PC-3 (cell line): ENCODE measurements at regions not wholly inside any gene's neighbourhood (a gene's known extent, or its start where the extent isn't known, plus 50 kb on each side); places are given as distances from the start of the nearest gene placed in this dataset.

Source experiments
- ATAC-seq: fragments of 200-7000 bp; cut with Tn5 transposase; 2 replicates; pipeline ENCODE4 v1.9.1; 2020; ENCODE audit warnings: mild to moderate bottlenecking, moderate library complexity
- BruUV-seq: library from RNA; stranded (reverse); fragments of 400-500 nt; replicated peaks from 2 replicates; lab custom pipeline; 2021; lab: Mats Ljungman, UMichigan
- CTCF ChIA-PET: fragments of 300-600 bp; sonication (Branson Sonifier 250); formaldehyde crosslinking; loops from one replicate; lab custom pipeline; 2022; ENCODE audit warnings: antibody characterized with exemption; lab: Charles Lee
- POLR2A ChIA-PET: fragments of 300-600 bp; sonication (Branson Sonifier 250); formaldehyde crosslinking; loops from one replicate; lab custom pipeline; 2022; ENCODE audit warnings: antibody characterized with exemption; ENCODE audit not compliant: unreplicated experiment; lab: Charles Lee
- DNase-seq: peaks from one replicate; pipeline ENCODE4 v3.0.0-alpha.2; 2015
- H2AFZ ChIP-seq: fragments of 300-600 bp; sonication (generic); 2 replicates; pipeline ENCODE4 v1.6.0; 2016; ENCODE audit warnings: antibody characterized with exemption, low read length
- H3F3A ChIP-seq: fragments of 300-600 bp; sonication (generic); one replicate; pipeline ENCODE4 v1.6.0; 2017; ENCODE audit warnings: antibody characterized with exemption, low read length, control low read depth, mild to moderate bottlenecking; ENCODE audit not compliant: unreplicated experiment
- H3K27ac ChIP-seq: fragments of 300-600 bp; sonication (generic); 2 replicates; pipeline ENCODE4 v1.5.1; 2016; ENCODE audit warnings: mild to moderate bottlenecking, low read length
- H3K27me3 ChIP-seq: fragments of 300-600 bp; sonication (generic); 2 replicates; pipeline ENCODE4 v1.6.1; 2016; ENCODE audit warnings: low read length, mixed read lengths
- H3K36me3 ChIP-seq: fragments of 300-600 bp; sonication (generic); 2 replicates; pipeline ENCODE4 v1.6.1; 2016; ENCODE audit warnings: low read depth, mixed run types, low read length, mixed read lengths
- H3K4me1 ChIP-seq: fragments of 300-600 bp; sonication (generic); 2 replicates; pipeline ENCODE4 v1.5.1; 2016; ENCODE audit warnings: low read length; ENCODE audit not compliant: insufficient read depth
- H3K4me2 ChIP-seq: fragments of 300-600 bp; sonication (generic); 2 replicates; pipeline ENCODE4 v1.6.0; 2016; ENCODE audit warnings: low read length
- H3K4me3 ChIP-seq: fragments of 300-600 bp; sonication (generic); 2 replicates; pipeline ENCODE4 v1.5.1; 2016; ENCODE audit warnings: mild to moderate bottlenecking, low read length, mixed read lengths
- H3K79me2 ChIP-seq: fragments of 300-600 bp; sonication (generic); 2 replicates; pipeline ENCODE4 v1.6.1; 2017; ENCODE audit warnings: low read length, mixed read lengths
- H3K9ac ChIP-seq: fragments of 300-600 bp; sonication (generic); 2 replicates; pipeline ENCODE4 v1.6.0; 2016; ENCODE audit warnings: mild to moderate bottlenecking, low read length
- H3K9me2 ChIP-seq: fragments of 300-600 bp; sonication (generic); replicated peaks from 2 replicates; pipeline ENCODE4 v1.6.1; 2016; ENCODE audit warnings: mixed run types, low read length, mixed read lengths
- H3K9me3 ChIP-seq: fragments of 300-600 bp; sonication (generic); 2 replicates; pipeline ENCODE4 v1.6.1; 2016; ENCODE audit warnings: low read length, mixed read lengths
- H4K20me1 ChIP-seq: fragments of 300-600 bp; sonication (generic); 2 replicates; pipeline ENCODE4 v1.6.1; 2016; ENCODE audit warnings: low read length, mixed read lengths
- EZH2 ChIP-seq: fragments of 300-600 bp; sonication (generic); IDR thresholded peaks from one replicate; pipeline ENCODE4 v1.6.1; 2017; ENCODE audit warnings: antibody characterized with exemption, mild to moderate bottlenecking, low read length; ENCODE audit not compliant: unreplicated experiment
- EZH2phosphoT487 ChIP-seq: fragments of 300-600 bp; sonication (generic); IDR thresholded peaks from 2 replicates; pipeline ENCODE4 v1.6.1; 2018; ENCODE audit warnings: mild to moderate bottlenecking, antibody characterized with exemption, low read length, borderline replicate concordance
- intact Hi-C: fragments of 100-400 bp; cut with micrococcal nuclease; formaldehyde crosslinking; loops from 2 replicates; pipeline ENCODE4 v1.9.0; 2023
- TF ChIP-seq, protein P1 (sequence below): fragments of 300-600 bp; sonication (generic); conservative IDR thresholded peaks from 2 replicates; pipeline ENCODE4 v1.5.1; 2017; ENCODE audit warnings: antibody characterized with exemption, low read depth, mild to moderate bottlenecking, low read length

DNA sequence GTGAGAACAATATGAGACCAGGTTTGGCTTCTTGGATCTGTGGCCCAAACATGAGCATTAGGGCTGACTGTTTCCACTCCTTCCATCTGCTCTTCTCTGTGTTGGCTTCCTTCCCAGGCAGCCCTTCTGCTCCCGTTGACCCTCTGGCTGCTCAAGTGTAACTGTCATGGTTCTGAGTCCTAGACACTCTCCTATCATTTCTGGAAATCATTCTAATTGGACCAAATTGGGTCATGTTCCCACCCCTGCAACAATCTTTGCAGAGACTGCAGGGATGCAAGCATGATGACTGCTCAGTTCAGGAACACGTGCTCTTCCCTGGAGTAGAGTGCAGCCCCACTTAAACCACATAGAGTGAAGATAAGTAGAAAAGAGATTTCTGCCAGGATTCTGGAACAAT, 741.4 kb downstream of the TAF11L14 start:
- H3K4me2 ChIP-seq: no peak overlapping the region
- no peak overlapping the region for H2AFZ ChIP-seq
- no peaks in the 10 kb centered on the region for H3K4me1 ChIP-seq
- no peak overlapping the region for H3K9ac ChIP-seq
- H3K27me3 ChIP-seq: peaks cover 30% of the 10 kb centered on the region
- H3K79me2 ChIP-seq: no peaks in the 10 kb centered on the region
- BruUV-seq: no TSS peak
- H3K9me2 ChIP-seq: no peaks in the 10 kb centered on the region
- TF ChIP-seq, protein P1, sequence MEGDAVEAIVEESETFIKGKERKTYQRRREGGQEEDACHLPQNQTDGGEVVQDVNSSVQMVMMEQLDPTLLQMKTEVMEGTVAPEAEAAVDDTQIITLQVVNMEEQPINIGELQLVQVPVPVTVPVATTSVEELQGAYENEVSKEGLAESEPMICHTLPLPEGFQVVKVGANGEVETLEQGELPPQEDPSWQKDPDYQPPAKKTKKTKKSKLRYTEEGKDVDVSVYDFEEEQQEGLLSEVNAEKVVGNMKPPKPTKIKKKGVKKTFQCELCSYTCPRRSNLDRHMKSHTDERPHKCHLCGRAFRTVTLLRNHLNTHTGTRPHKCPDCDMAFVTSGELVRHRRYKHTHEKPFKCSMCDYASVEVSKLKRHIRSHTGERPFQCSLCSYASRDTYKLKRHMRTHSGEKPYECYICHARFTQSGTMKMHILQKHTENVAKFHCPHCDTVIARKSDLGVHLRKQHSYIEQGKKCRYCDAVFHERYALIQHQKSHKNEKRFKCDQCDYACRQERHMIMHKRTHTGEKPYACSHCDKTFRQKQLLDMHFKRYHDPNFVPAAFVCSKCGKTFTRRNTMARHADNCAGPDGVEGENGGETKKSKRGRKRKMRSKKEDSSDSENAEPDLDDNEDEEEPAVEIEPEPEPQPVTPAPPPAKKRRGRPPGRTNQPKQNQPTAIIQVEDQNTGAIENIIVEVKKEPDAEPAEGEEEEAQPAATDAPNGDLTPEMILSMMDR: no peak
- TF ChIP-seq EZH2: no peak
- TF ChIP-seq EZH2phosphoT487: no peak
- no peak for ATAC-seq
- H4K20me1 ChIP-seq: no peaks in the 10 kb centered on the region
- ChIA-PET CTCF (no interaction called here), POLR2A (no interaction called here)
- H3F3A ChIP-seq: no peaks in the 10 kb centered on the region
- DNase-seq: no peak
- no peak overlapping the region for H3K27ac ChIP-seq
- no peaks in the 10 kb centered on the region for H3K9me3 ChIP-seq
- H3K4me3 ChIP-seq: no peak overlapping the region
- intact Hi-C loops: no loop called here
- H3K36me3 ChIP-seq: no peaks in the 10 kb centered on the region

DNA sequence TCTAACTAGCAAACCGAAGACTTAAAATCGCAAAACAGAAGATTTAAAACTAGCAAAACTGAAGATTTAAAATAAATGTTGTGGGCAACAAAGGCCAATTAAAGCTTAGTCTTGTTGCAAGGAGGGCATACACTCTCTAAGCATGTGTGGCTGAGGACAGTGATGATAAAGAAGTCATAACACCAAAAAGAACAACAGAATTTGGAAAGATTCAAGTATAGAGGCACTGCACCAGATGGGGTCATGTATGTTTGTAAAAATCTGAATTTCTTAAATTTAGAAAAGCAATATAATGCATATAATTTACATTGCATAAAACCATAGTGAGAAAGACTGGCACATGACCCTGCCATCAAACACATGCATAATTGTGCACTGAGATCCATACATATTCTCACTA, 743.8 kb downstream of the TAF11L14 start:
- Histone ChIP-seq H3K27ac (no peak overlapping the region), H3K9me2 (no peaks in the 10 kb centered on the region), H3K4me3 (no peak overlapping the region), H3K79me2 (no peaks in the 10 kb centered on the region), H4K20me1 (no peaks in the 10 kb centered on the region), H2AFZ (no peak overlapping the region), H3F3A (no peaks in the 10 kb centered on the region), H3K36me3 (no peaks in the 10 kb centered on the region), H3K4me1 (no peaks in the 10 kb centered on the region), H3K9ac (no peak overlapping the region), H3K9me3 (no peaks in the 10 kb centered on the region), H3K27me3 (peaks cover 20% of the 10 kb centered on the region), H3K4me2 (no peak overlapping the region)
- DNase-seq: no peak
- CTCF ChIA-PET: no interaction called here
- POLR2A ChIA-PET: no interaction called here
- TF ChIP-seq EZH2 (no peak), EZH2phosphoT487 (no peak)
- TF ChIP-seq, protein P1: no peak
- no peak for ATAC-seq
- intact Hi-C loops: no loop called here
- no TSS peak for BruUV-seq

DNA sequence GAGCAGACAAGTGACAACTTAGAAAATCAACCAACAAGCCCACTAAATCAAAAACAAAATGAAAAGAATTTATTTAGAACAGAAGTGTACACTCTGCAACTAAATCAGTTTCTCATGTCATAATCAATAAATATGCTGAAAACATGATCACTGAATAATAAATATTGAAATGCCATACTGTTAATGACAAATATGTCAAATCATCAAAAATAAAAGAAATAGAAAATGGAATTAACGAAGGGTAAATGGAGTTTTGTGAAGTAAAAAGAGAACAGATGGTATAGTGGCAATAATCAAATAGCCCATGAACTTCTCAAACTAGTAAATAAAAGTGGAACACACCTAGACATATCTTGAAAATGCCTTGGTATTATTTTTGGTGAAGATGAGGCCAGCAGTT, 744.9 kb downstream of the TAF11L14 start:
- H3K4me2 ChIP-seq: no peak overlapping the region
- peaks cover 20% of the 10 kb centered on the region for H3K27me3 ChIP-seq
- ChIA-PET POLR2A (no interaction called here), CTCF (no interaction called here)
- H4K20me1 ChIP-seq: no peaks in the 10 kb centered on the region
- no peak for ATAC-seq
- no peaks in the 10 kb centered on the region for H3K9me2 ChIP-seq
- no peaks in the 10 kb centered on the region for H3F3A ChIP-seq
- no peaks in the 10 kb centered on the region for H3K36me3 ChIP-seq
- H2AFZ ChIP-seq: no peak overlapping the region
- no peak overlapping the region for H3K4me3 ChIP-seq
- TF ChIP-seq EZH2phosphoT487 (no peak), EZH2 (no peak)
- TF ChIP-seq, protein P1: no peak
- no peak overlapping the region for H3K9ac ChIP-seq
- no TSS peak for BruUV-seq
- H3K79me2 ChIP-seq: no peaks in the 10 kb centered on the region
- no peak for DNase-seq
- no peak overlapping the region for H3K27ac ChIP-seq
- no peaks in the 10 kb centered on the region for H3K9me3 ChIP-seq
- H3K4me1 ChIP-seq: no peaks in the 10 kb centered on the region
- intact Hi-C loops: no loop called here
